ENCODE measurements at regions not wholly inside any gene's neighbourhood (a gene's known extent, or its start where the extent isn't known, plus 50 kb on each side); places are given as distances from the start of the nearest gene placed in this dataset.

DNA sequence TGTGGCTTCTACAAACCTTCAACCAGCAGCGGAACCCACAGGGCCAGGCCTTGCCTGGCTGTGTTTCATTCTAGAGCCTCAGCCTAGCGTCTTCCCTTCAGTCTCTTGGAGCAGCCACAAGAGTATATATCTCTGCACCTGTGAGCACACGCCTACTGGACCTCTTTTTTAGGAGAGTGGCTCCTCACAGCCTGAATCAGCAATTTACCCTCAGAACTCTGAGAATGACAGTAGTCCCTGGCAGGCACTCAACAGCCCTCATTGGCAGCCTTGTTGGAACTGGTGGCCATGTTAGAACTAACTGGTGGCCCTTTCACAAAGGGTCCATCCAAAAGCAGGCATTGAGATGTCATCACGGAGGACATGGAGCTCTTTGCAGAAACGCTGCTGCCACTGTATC lies 138.9 kb downstream of the BCOR start:
- H3K4me3 Mint-ChIP-seq: no peak overlapping the region
- DNase-seq (no peak), ATAC-seq (no peak)
- no peak overlapping the region for H3K27ac Mint-ChIP-seq
- no peaks in the 10 kb centered on the region for H3K27me3 Mint-ChIP-seq
- CTCF ChIA-PET: no interaction called here
- H3K9me3 Mint-ChIP-seq: no peaks in the 10 kb centered on the region
- POLR2A ChIA-PET: no interaction called here
- H3K4me1 Mint-ChIP-seq (ENCODE audit: low read depth): peaks cover 4% of the 10 kb centered on the region
- TF ChIP-seq, protein P1, sequence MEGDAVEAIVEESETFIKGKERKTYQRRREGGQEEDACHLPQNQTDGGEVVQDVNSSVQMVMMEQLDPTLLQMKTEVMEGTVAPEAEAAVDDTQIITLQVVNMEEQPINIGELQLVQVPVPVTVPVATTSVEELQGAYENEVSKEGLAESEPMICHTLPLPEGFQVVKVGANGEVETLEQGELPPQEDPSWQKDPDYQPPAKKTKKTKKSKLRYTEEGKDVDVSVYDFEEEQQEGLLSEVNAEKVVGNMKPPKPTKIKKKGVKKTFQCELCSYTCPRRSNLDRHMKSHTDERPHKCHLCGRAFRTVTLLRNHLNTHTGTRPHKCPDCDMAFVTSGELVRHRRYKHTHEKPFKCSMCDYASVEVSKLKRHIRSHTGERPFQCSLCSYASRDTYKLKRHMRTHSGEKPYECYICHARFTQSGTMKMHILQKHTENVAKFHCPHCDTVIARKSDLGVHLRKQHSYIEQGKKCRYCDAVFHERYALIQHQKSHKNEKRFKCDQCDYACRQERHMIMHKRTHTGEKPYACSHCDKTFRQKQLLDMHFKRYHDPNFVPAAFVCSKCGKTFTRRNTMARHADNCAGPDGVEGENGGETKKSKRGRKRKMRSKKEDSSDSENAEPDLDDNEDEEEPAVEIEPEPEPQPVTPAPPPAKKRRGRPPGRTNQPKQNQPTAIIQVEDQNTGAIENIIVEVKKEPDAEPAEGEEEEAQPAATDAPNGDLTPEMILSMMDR (IDR thresholded peaks at IDR 0.05): no peak
- intact Hi-C loops (cut with micrococcal nuclease): no loop called here
- no peaks in the 10 kb centered on the region for H3K36me3 Mint-ChIP-seq (ENCODE audit: low read depth)

DNA sequence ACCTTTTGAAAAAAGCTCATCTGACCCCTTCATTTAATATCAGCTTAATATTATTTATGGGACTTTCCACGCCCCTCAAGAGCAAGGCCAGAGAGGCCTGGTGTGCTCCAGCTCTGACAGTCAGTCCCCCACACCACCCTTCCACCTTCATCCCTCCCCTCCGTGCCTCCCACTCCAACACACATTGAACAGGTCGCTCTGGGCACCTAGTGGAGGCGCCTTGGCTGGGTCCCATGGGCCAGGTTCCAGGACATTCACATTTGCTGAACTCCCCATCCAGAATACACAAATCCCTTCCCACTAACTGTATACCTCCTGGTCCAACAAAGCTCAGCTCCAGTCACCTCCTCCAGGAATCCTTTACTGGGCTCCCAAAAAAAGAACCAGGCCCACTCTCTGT lies 137.5 kb downstream of the BCOR start:
- DNase-seq (no peak), ATAC-seq (no peak)
- Mint-ChIP-seq H3K4me3 (no peak overlapping the region), H3K4me1 (ENCODE audit: low read depth) (peaks cover 4% of the 10 kb centered on the region), H3K9me3 (no peaks in the 10 kb centered on the region), H3K27me3 (no peaks in the 10 kb centered on the region), H3K27ac (no peak overlapping the region), H3K36me3 (ENCODE audit: low read depth) (no peaks in the 10 kb centered on the region)
- TF ChIP-seq, protein P1 (IDR thresholded peaks at IDR 0.05): no peak
- POLR2A ChIA-PET: no interaction called here
- CTCF ChIA-PET: no interaction called here
- intact Hi-C loops (cut with micrococcal nuclease): no loop called here

DNA sequence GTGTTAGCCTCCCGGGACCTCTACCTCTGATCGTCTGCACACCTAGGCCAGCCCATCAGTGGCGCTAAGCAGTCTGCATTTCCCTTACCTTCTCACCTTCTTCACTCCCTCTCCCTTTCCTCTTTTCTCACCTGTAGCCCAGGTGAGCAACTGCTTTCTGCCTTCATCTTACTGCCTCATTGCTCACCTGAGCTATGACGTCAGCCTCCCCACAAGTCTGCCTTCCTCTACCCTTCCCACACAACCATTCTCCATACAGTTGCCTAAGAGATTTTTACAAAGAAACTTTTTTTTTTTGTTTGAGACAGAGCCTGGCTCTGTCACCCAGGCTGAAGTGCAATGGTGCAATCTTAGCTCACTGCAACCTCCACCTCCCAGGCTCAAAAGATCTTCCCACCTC lies 136.3 kb downstream of the BCOR start:
- ATAC-seq (no peak), DNase-seq (no peak)
- Mint-ChIP-seq H3K27me3 (no peaks in the 10 kb centered on the region), H3K9me3 (no peaks in the 10 kb centered on the region), H3K27ac (no peak overlapping the region), H3K4me1 (ENCODE audit: low read depth) (no peaks in the 10 kb centered on the region), H3K36me3 (ENCODE audit: low read depth) (no peaks in the 10 kb centered on the region), H3K4me3 (no peak overlapping the region)
- intact Hi-C loops (cut with micrococcal nuclease): no loop called here
- CTCF ChIA-PET: no interaction called here
- POLR2A ChIA-PET: no interaction called here
- TF ChIP-seq, protein P1 (IDR thresholded peaks at IDR 0.05): no peak

- TF ChIP-seq, protein P1 (IDR thresholded peaks at IDR 0.05): no peak
- intact Hi-C loops (cut with micrococcal nuclease): no loop called here
Observed at GRCh38 chrX:39965051-39965573, 132.6 kb downstream of the BCOR start.

GRCh38 chrX:39966176-39966575 lies 131.6 kb downstream of the BCOR start:
- H3K9me3 Mint-ChIP-seq: peaks cover 2% of the 10 kb centered on the region
- intact Hi-C loops (cut with micrococcal nuclease): no loop called here
- TF ChIP-seq, protein P1 (IDR thresholded peaks at IDR 0.05): no peak
- POLR2A ChIA-PET: no interaction called here
- no peaks in the 10 kb centered on the region for H3K36me3 Mint-ChIP-seq (ENCODE audit: low read depth)
- no peak overlapping the region for H3K27ac Mint-ChIP-seq
- DNase-seq: no peak
- no peak for ATAC-seq
- CTCF ChIA-PET: no interaction called here
- H3K27me3 Mint-ChIP-seq: no peaks in the 10 kb centered on the region
- H3K4me3 Mint-ChIP-seq: no peak overlapping the region
- peaks cover 13% of the 10 kb centered on the region for H3K4me1 Mint-ChIP-seq (ENCODE audit: low read depth)

More at GRCh38 chrX:39965051-39965573, 132.6 kb downstream of the BCOR start:
- POLR2A ChIA-PET: no interaction called here
- H3K4me3 Mint-ChIP-seq: no peak overlapping the region
- no peaks in the 10 kb centered on the region for H3K36me3 Mint-ChIP-seq (ENCODE audit: low read depth)
- no peaks in the 10 kb centered on the region for H3K9me3 Mint-ChIP-seq
- ATAC-seq: no peak
- no peak overlapping the region for H3K27ac Mint-ChIP-seq
- H3K27me3 Mint-ChIP-seq: no peaks in the 10 kb centered on the region
- H3K4me1 Mint-ChIP-seq (ENCODE audit: low read depth): peaks cover 11% of the 10 kb centered on the region
- CTCF ChIA-PET: no interaction called here
- DNase-seq: no peak
